ENCODE measurements at regions not wholly inside any gene's neighbourhood (a gene's known extent, or its start where the extent isn't known, plus 50 kb on each side); places are given as distances from the start of the nearest gene placed in this dataset.

DNA sequence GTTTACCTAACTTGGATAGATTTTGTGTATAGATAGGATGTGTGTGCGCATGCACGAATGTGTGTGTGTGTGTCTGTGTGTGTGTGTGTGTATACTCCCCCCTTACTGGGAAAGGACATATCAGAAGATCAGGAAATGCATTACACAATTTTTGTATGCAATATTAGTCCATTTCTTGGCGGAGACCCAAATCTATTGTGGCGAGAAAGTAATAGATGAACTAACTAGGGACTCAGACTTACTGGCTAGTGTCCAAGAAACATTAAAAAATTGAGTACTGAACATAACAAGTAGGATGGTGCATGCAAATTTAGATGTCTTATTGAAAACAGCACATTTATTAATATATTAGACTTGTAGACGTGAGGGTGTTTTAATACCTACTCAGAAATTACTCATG is 1036.5 kb upstream of the FANCL start:
- TF ChIP-seq, protein P1, sequence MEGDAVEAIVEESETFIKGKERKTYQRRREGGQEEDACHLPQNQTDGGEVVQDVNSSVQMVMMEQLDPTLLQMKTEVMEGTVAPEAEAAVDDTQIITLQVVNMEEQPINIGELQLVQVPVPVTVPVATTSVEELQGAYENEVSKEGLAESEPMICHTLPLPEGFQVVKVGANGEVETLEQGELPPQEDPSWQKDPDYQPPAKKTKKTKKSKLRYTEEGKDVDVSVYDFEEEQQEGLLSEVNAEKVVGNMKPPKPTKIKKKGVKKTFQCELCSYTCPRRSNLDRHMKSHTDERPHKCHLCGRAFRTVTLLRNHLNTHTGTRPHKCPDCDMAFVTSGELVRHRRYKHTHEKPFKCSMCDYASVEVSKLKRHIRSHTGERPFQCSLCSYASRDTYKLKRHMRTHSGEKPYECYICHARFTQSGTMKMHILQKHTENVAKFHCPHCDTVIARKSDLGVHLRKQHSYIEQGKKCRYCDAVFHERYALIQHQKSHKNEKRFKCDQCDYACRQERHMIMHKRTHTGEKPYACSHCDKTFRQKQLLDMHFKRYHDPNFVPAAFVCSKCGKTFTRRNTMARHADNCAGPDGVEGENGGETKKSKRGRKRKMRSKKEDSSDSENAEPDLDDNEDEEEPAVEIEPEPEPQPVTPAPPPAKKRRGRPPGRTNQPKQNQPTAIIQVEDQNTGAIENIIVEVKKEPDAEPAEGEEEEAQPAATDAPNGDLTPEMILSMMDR (IDR thresholded peaks at IDR 0.05; ENCODE audit: low read depth, low read length): no peak
- no peak for DNase-seq (ENCODE audit: extremely low read depth, low read depth)

DNA sequence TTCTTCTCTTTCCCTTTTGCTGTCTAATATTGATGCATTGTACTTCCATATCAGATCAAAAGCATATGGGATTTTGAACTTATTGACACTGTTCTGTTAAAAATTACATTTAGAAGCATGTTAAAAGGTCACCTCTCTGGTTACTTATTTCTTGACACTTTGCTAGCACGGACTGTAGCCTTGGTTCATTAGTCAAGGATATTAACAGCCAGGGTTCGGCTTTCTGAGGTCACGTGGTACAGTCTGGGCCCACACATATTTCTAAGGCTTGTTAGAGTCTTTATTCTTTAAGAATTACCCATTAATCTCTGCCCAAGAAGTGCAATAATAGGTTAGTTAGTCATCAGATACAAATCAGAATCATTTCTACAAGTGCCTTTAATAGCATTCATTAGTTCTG is 1035.8 kb upstream of the FANCL start:
- TF ChIP-seq, protein P1 (IDR thresholded peaks at IDR 0.05; ENCODE audit: low read depth, low read length): no peak
- no peak for DNase-seq (ENCODE audit: extremely low read depth, low read depth)

DNA sequence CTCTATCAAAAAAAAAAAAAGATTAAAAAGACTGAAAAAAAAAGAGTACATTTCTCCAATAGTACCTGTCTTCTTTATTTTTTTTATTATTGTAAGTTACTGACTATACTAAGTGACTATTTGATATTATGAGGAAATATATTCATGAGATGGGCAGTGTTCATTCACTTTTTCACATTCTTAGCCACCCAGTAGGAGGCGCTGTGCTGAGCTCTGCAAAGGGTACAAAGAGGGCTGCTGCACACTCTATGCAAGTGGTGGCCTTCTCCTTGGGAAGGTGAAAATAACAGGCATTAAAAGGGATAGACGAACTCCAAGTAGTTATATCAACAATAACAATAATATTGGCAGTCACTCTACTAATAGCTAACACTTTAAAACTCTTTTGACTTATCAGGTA is 1034.9 kb upstream of the FANCL start:
- TF ChIP-seq, protein P1 (IDR thresholded peaks at IDR 0.05; ENCODE audit: low read depth, low read length): peak; percentile 7; the same call in 1 of the 2 replicates
- no peak for DNase-seq (ENCODE audit: extremely low read depth, low read depth)

DNA sequence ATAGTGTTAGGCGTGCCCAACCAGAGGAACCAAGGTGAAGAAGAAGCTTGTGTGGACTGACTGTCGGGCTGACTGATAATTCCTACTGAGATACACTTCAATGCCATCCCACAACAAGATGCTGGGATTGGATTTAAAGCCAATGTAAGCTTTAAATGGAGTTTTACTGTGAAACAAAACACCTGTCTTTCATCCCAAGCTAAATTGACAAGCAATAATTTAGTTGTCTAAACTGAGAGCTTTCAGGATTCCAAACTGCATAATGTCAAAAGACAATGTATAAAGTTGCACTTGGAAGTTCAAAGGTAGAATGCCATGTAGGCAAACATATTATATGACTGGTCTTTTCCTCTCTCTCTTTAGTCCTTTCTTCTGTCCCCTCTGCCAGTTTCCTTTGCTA is 1025.3 kb upstream of the FANCL start:
- TF ChIP-seq, protein P1 (IDR thresholded peaks at IDR 0.05; ENCODE audit: low read depth, low read length): no peak
- DNase-seq (ENCODE audit: extremely low read depth, low read depth): no peak

DNA sequence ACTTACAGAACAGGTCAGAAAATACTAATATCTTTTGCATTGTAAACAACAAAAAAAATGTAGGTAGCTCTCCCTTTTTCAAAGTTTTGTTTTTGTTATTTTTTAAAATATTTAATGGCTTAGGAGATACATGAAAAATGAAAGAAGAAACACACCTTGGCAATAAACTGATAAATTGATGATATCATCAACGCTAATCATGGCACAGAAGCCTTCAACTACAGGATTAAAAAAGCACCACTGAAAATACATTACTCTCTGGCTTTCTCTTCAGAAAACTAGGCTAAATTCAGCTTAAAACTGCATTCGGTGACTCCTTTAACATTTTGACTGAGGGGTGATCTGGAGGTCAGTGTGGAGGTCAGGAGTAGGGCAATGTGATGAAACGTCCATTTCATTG is 1018.8 kb upstream of the FANCL start:
- TF ChIP-seq, protein P1 (IDR thresholded peaks at IDR 0.05; ENCODE audit: low read depth, low read length): no peak
- DNase-seq (ENCODE audit: extremely low read depth, low read depth): no peak

DNA sequence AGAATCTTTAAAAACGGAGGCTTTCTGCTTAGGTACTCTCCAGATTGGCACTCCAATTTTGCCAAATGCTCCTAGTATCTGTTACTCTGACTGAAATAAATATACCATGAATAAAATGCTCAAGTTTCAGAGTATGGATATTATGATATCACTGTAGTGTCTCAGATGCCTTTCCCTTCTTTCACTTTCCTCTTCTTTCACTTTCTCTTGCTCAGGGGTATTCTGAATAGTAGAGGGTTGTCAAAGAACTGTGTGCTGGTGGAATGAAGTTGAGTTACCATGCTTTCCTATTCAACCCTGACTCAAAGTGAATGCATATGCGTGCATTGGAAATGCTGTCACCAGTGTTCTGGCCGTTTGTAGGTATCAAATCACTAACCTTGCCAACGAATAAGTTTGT is 1015.2 kb upstream of the FANCL start:
- TF ChIP-seq, protein P1 (IDR thresholded peaks at IDR 0.05; ENCODE audit: low read depth, low read length): no peak
- no peak for DNase-seq (ENCODE audit: extremely low read depth, low read depth)

DNA sequence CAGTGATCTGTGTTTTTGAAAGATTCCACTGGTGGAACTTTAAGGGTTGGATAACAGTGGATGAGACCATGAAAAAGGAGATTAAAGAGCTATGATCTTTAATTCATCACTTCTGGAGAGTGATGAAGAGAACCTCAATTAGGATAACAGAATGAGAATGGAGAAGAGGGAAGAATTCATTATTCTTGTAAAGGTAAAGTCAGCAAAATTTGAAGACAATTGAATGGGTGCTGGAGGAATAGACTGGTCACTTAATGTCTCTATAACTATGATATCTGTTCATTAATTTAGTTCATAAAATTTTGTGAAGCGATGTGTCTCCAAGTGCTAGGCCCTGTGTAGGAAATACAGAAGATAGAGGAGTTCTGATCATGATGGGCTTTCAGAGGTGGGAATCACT is 1013.2 kb upstream of the FANCL start:
- TF ChIP-seq, protein P1 (IDR thresholded peaks at IDR 0.05; ENCODE audit: low read depth, low read length): no peak
- no peak for DNase-seq (ENCODE audit: extremely low read depth, low read depth)
